A673 (cell line): ENCODE measurements at regions not wholly inside any gene's neighbourhood (a gene's known extent, or its start where the extent isn't known, plus 50 kb on each side); places are given as distances from the start of the nearest gene placed in this dataset.

Experiments
- BruUV-seq: library from RNA; stranded (reverse); fragments of 400-500 nt; replicated peaks from 2 replicates; lab custom pipeline; 2021; lab: Mats Ljungman, UMichigan
- CTCF ChIA-PET: fragments of 300-600 bp; sonication (Branson Sonifier 250); formaldehyde crosslinking; loops from one replicate; lab custom pipeline; 2022; ENCODE audit warnings: antibody characterized with exemption; lab: Charles Lee
- POLR2A ChIA-PET: fragments of 300-600 bp; sonication (Branson Sonifier 250); formaldehyde crosslinking; loops from one replicate; lab custom pipeline; 2022; ENCODE audit warnings: antibody characterized with exemption; ENCODE audit not compliant: low non-redundant PET; lab: Charles Lee
- DNase-seq: peaks from one replicate; pipeline ENCODE4 v3.0.0-alpha.2; 2015; ENCODE audit warnings: low spot score
- H3K27ac ChIP-seq: fragments of 200-600 bp; sonication (generic); 2 replicates; pipeline ENCODE4 v1.5.1; 2016; ENCODE audit warnings: mixed run types, low read depth, mild to moderate bottlenecking, mixed read lengths, antibody characterized with exemption, low read length; ENCODE audit not compliant: poor library complexity, severe bottlenecking
- H3K27me3 ChIP-seq: fragments of 200-600 bp; sonication (generic); replicated peaks from 2 replicates; pipeline ENCODE4 v1.6.1; 2017; ENCODE audit warnings: mixed run types, low read depth, mild to moderate bottlenecking, mixed read lengths, antibody characterized with exemption, low read length; ENCODE audit not compliant: insufficient read depth, poor library complexity
- H3K36me3 ChIP-seq: fragments of 200-600 bp; sonication (generic); 2 replicates; pipeline ENCODE4 v1.6.1; 2016; ENCODE audit warnings: mixed run types, mild to moderate bottlenecking, mixed read lengths, antibody characterized with exemption, low read length; ENCODE audit not compliant: insufficient read depth, poor library complexity, severe bottlenecking
- H3K4me1 ChIP-seq: fragments of 200-600 bp; sonication (generic); 2 replicates; pipeline ENCODE4 v1.6.1; 2017; ENCODE audit warnings: mixed run types, mild to moderate bottlenecking, mixed read lengths, antibody characterized with exemption, low read length; ENCODE audit not compliant: insufficient read depth, poor library complexity, severe bottlenecking
- H3K4me3 ChIP-seq: fragments of 200-600 bp; sonication (generic); 2 replicates; pipeline ENCODE4 v1.5.1; 2016; ENCODE audit warnings: low read depth, mixed run types, mild to moderate bottlenecking, mixed read lengths, low read length; ENCODE audit not compliant: poor library complexity, severe bottlenecking
- H3K9me3 ChIP-seq: fragments of 200-600 bp; sonication (generic); 2 replicates; pipeline ENCODE4 v1.6.1; 2016; ENCODE audit warnings: mixed run types, low read depth, mild to moderate bottlenecking, mixed read lengths, antibody characterized with exemption, low read length; ENCODE audit not compliant: poor library complexity, severe bottlenecking
- EZH2 ChIP-seq: fragments of 200-600 bp; sonication (generic); IDR thresholded peaks from 2 replicates; pipeline ENCODE4 v1.6.1; 2017; ENCODE audit warnings: borderline replicate concordance, low read depth, mild to moderate bottlenecking, mixed read lengths, antibody characterized with exemption, low read length; ENCODE audit not compliant: poor library complexity, severe bottlenecking
- intact Hi-C: fragments of 100-400 bp; cut with micrococcal nuclease; formaldehyde crosslinking; loops from one replicate; pipeline ENCODE4 v1.10.0; 2022; ENCODE audit not compliant: unreplicated experiment
- TF ChIP-seq, protein P1 (sequence below): fragments of 300-800, 200-600 bp; sonication (generic); conservative IDR thresholded peaks from 2 replicates; pipeline ENCODE4 v1.5.1; 2017; ENCODE audit warnings: low read depth, mild to moderate bottlenecking, antibody characterized with exemption, low read length, moderate library complexity, mixed read lengths

DNA sequence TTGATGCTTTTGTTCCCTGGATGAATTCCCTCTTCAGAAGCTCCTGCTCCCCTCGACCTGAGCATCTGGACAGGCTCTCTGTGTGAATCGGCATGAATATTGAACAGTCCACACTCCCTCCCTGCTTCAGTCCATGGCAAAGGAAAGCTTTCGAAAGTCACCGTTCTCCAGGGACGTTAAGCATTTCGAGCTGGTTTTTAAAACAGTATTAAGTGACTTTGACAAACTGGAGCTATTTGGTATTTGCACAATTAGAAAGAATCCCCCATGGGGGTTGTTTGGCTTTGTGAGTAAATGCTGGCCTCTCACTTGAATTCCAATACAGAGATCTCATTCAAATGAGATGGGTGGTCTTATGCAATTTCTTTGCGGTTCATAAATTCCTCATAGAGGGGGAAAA, 85.3 kb upstream of the TIAM2 start:
- TF ChIP-seq EZH2 = no peak
- TF ChIP-seq, protein P1, sequence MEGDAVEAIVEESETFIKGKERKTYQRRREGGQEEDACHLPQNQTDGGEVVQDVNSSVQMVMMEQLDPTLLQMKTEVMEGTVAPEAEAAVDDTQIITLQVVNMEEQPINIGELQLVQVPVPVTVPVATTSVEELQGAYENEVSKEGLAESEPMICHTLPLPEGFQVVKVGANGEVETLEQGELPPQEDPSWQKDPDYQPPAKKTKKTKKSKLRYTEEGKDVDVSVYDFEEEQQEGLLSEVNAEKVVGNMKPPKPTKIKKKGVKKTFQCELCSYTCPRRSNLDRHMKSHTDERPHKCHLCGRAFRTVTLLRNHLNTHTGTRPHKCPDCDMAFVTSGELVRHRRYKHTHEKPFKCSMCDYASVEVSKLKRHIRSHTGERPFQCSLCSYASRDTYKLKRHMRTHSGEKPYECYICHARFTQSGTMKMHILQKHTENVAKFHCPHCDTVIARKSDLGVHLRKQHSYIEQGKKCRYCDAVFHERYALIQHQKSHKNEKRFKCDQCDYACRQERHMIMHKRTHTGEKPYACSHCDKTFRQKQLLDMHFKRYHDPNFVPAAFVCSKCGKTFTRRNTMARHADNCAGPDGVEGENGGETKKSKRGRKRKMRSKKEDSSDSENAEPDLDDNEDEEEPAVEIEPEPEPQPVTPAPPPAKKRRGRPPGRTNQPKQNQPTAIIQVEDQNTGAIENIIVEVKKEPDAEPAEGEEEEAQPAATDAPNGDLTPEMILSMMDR = no peak
- Histone ChIP-seq H3K4me3 (no peak overlapping the region), H3K4me1 (peaks cover 26% of the 10 kb centered on the region), H3K27me3 (no peaks in the 10 kb centered on the region), H3K9me3 (no peaks in the 10 kb centered on the region), H3K27ac (no peak overlapping the region), H3K36me3 (no peaks in the 10 kb centered on the region)
- ChIA-PET POLR2A (interaction anchor here (0.6 kb wide), 1 partner anchor 79 kb away, joined by 3 read pairs; no protein-coding TSS in a partner anchor), CTCF (interaction anchor here (0.8 to 0.9 kb wide), 2 partner anchors 42 to 234 kb away, joined by 5 to 7 read pairs; no protein-coding TSS in a partner anchor)
- BruUV-seq = no TSS peak
- intact Hi-C loops = no loop called here
- peak; percentile 94 for DNase-seq

DNA sequence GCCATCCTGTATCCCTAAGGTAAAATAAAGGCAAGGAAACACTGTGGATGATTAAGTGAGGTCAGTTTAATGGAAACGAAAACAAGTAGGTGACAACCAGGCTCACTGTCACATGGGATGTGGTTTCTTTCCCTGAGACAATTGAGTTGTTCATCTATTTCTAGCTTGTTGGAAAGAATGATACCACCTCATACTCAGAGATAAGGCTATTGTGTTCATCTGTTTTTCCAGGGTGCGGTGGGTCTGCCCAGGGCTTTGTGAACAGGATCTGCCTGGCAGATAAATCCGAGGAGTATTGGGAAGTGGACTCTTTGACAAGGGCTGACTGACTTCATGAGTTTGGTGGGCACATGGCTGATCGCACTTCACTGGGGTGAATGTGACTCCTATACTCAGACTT, 80.8 kb upstream of the TIAM2 start:
- no peak for DNase-seq
- intact Hi-C loops = no loop called here
- no peaks in the 10 kb centered on the region for H3K36me3 ChIP-seq
- H3K4me3 ChIP-seq = no peak overlapping the region
- no peak for TF ChIP-seq EZH2
- TF ChIP-seq, protein P1 = no peak
- peaks cover 18% of the 10 kb centered on the region for H3K4me1 ChIP-seq
- BruUV-seq = no TSS peak
- POLR2A ChIA-PET = no interaction called here
- no peaks in the 10 kb centered on the region for H3K9me3 ChIP-seq
- H3K27ac ChIP-seq = no peak overlapping the region
- H3K27me3 ChIP-seq = no peaks in the 10 kb centered on the region
- CTCF ChIA-PET = no interaction called here

DNA sequence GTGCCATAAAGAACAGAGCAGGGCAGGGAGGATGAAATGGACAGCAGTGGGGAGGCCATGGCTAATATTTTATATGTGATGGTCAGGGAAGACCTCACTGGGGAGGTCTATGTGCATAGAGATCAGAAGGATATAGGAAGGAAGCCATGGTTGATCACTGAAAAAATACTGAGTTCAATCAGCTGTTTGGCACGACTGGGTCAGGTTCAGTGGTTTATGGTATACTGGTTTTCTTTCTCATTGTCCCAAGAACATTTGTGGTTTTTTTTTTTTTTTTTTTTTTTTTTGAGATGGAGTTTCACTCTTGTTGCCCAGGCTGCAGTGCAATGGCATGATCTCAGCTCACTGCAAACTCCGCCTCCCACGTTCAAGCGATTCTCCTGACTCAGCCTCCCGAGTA, 78.3 kb upstream of the TIAM2 start:
- intact Hi-C loops = no loop called here
- no TSS peak for BruUV-seq
- Histone ChIP-seq H3K9me3 (no peaks in the 10 kb centered on the region), H3K27me3 (no peaks in the 10 kb centered on the region), H3K27ac (no peak overlapping the region), H3K36me3 (no peaks in the 10 kb centered on the region), H3K4me1 (no peaks in the 10 kb centered on the region), H3K4me3 (no peak overlapping the region)
- POLR2A ChIA-PET = no interaction called here
- DNase-seq = no peak
- TF ChIP-seq EZH2 = no peak
- TF ChIP-seq, protein P1 = no peak
- CTCF ChIA-PET = interaction anchor here (0.6 kb wide), 1 partner anchor 11 kb away, joined by 3 read pairs; no protein-coding TSS in a partner anchor
